H1 (cell line): ENCODE measurements at regions not wholly inside any gene's neighbourhood (a gene's known extent, or its start where the extent isn't known, plus 50 kb on each side); places are given as distances from the start of the nearest gene placed in this dataset.

Source experiments
- CTCF ChIA-PET: fragments of 300-600 bp; sonication (Branson Sonifier 250); formaldehyde crosslinking; loops from one replicate; lab custom pipeline; 2021; ENCODE audit not compliant: partially characterized antibody; lab: Charles Lee
- POLR2A ChIA-PET: fragments of 300-600 bp; sonication (Branson Sonifier 250); formaldehyde crosslinking; loops from one replicate; lab custom pipeline; 2021; ENCODE audit warnings: inconsistent platforms; ENCODE audit not compliant: partially characterized antibody; lab: Charles Lee
- DNase-seq, 2 experiments: peaks; one replicate each; pipeline versions ENCODE4 v3.0.0 to v3.0.0-alpha.2; 2010 to 2022; ENCODE audit warnings: low spot score in 2 of 2, low read depth in 1 of 2, mixed read lengths in 1 of 2
- FAIRE-seq: peaks from 2 replicates; lab custom pipeline; 2011; peaks lifted over from hg19 to GRCh38; lab: Jason Lieb, UNC
- H2AFZ ChIP-seq: 2 replicates; pipeline ENCODE4 v1.8.1; 2012; ENCODE audit warnings: low read length, inconsistent platforms
- H2AK5ac ChIP-seq: 2 replicates; pipeline ENCODE4 v1.6.1; 2013; ENCODE audit warnings: low read depth, low read length
- H2BK120ac ChIP-seq: replicated peaks from 2 replicates; pipeline ENCODE3; 2013; ENCODE audit warnings: low read depth, low read length, inconsistent platforms
- H2BK12ac ChIP-seq: 2 replicates; pipeline ENCODE4 v1.6.1; 2013; ENCODE audit warnings: low read depth, low read length
- H2BK15ac ChIP-seq: 2 replicates; pipeline ENCODE4 v1.6.1; 2013; ENCODE audit warnings: low read length
- H2BK20ac ChIP-seq: 2 replicates; pipeline ENCODE4 v1.6.1; 2013; ENCODE audit warnings: low read length
- H2BK5ac ChIP-seq: 2 replicates; pipeline ENCODE4 v1.6.1; 2013; ENCODE audit warnings: low read depth, low read length
- H3K14ac ChIP-seq: 2 replicates; pipeline ENCODE4 v1.6.1; 2013; ENCODE audit warnings: inconsistent platforms; ENCODE audit not compliant: insufficient read length
- H3K18ac ChIP-seq: 2 replicates; pipeline ENCODE4 v1.6.1; 2013; ENCODE audit warnings: low read length; ENCODE audit errors: extremely low read depth
- H3K23ac ChIP-seq: 2 replicates; pipeline ENCODE4 v1.6.1; 2013; ENCODE audit warnings: inconsistent platforms; ENCODE audit not compliant: insufficient read length
- H3K23me2 ChIP-seq: 2 replicates; pipeline ENCODE4 v1.6.1; 2013; ENCODE audit warnings: low read depth, low read length
- H3K27ac ChIP-seq: 2 replicates; pipeline ENCODE4 v1.6.1; 2011; ENCODE audit warnings: low read depth, low read length, inconsistent platforms
- H3K27me3 ChIP-seq, 4 experiments: replicated peaks in 1 of 4; 1 replicate in 1 of 4; 2 replicates in 3 of 4; pipeline versions ENCODE4 v1.6.1 to v1.8.1; 2011 to 2013; ENCODE audit warnings: low read length in 3 of 4, mild to moderate bottlenecking in 3 of 4, inconsistent platforms in 2 of 4, mixed read lengths in 2 of 4, moderate library complexity in 1 of 4; ENCODE audit not compliant: control insufficient read depth in 3 of 4, insufficient read depth in 3 of 4; ENCODE audit errors: extremely low read depth in 1 of 4
- H3K36me3 ChIP-seq, 4 experiments: 2 replicates each; pipeline versions ENCODE4 v1.6.1 to v1.8.1; 2011 to 2013; ENCODE audit warnings: mild to moderate bottlenecking in 4 of 4, low read length in 3 of 4, moderate library complexity in 2 of 4, control low read depth in 1 of 4, inconsistent platforms in 1 of 4; ENCODE audit not compliant: insufficient read depth in 4 of 4, control insufficient read depth in 2 of 4
- H3K4ac ChIP-seq: replicated peaks from 2 replicates; pipeline ENCODE3; 2013; ENCODE audit warnings: low read length, low read depth, mixed read lengths, inconsistent platforms; ENCODE audit not compliant: insufficient read length
- H3K4me1 ChIP-seq, 4 experiments: replicated peaks in 1 of 4; 1 replicate in 1 of 4; 2 replicates in 3 of 4; pipeline versions ENCODE4 v1.6.1 to v1.8.1; 2011 to 2013; ENCODE audit warnings: low read length in 3 of 4, inconsistent platforms in 2 of 4, mixed read lengths in 1 of 4; ENCODE audit not compliant: insufficient read depth in 4 of 4, control insufficient read depth in 3 of 4
- H3K4me2 ChIP-seq, 2 experiments: 2 replicates each; pipeline versions ENCODE4 v1.6.1 to v1.8.1; 2011 to 2013; ENCODE audit warnings: low read depth in 2 of 2, low read length in 2 of 2, control low read depth in 1 of 2, inconsistent platforms in 1 of 2, mild to moderate bottlenecking in 1 of 2; ENCODE audit not compliant: insufficient read depth in 1 of 2
- H3K4me3 ChIP-seq, 4 experiments: fragments of 200-600, 300-600 bp in 1 of 4; sonication (generic), shearing (Covaris generic), sonication (Bioruptor Twin) in 1 of 4; 2 replicates each; pipeline versions ENCODE4 v1.5.1 to v1.8.1; 2011 to 2016; ENCODE audit warnings: low read length in 4 of 4, low read depth in 3 of 4, control low read depth in 2 of 4, inconsistent platforms in 2 of 4, mild to moderate bottlenecking in 2 of 4, mixed read lengths in 1 of 4, moderate library complexity in 1 of 4; ENCODE audit not compliant: insufficient read depth in 2 of 4; ENCODE audit errors: extremely low read depth in 1 of 4
- H3K56ac ChIP-seq: replicated peaks from 2 replicates; pipeline ENCODE3; 2013; ENCODE audit warnings: low read depth, mild to moderate bottlenecking, mixed read lengths, low read length, inconsistent platforms; ENCODE audit not compliant: insufficient read length
- H3K79me1 ChIP-seq: 2 replicates; pipeline ENCODE4 v1.6.1; 2013; ENCODE audit warnings: low read depth, low read length, control low read depth
- H3K79me2 ChIP-seq, 2 experiments: 2 replicates each; pipeline versions ENCODE4 v1.6.1 to v1.8.1; 2012 to 2013; ENCODE audit warnings: low read length in 2 of 2, mild to moderate bottlenecking in 2 of 2, inconsistent platforms in 1 of 2; ENCODE audit not compliant: insufficient read depth in 2 of 2, control insufficient read depth in 1 of 2
- H3K9ac ChIP-seq, 4 experiments: replicated peaks in 1 of 4; 1 replicate in 1 of 4; 2 replicates in 3 of 4; pipeline versions ENCODE4 v1.6.1 to v1.8.1; 2011 to 2013; ENCODE audit warnings: low read depth in 3 of 4, low read length in 3 of 4, control low read depth in 2 of 4, mild to moderate bottlenecking in 2 of 4, moderate library complexity in 2 of 4, inconsistent platforms in 1 of 4; ENCODE audit errors: extremely low read depth in 1 of 4
- H3K9me3 ChIP-seq, 2 experiments: 2 replicates each; pipeline versions ENCODE4 v1.6.1 to v1.8.1; 2012 to 2013; ENCODE audit warnings: mild to moderate bottlenecking in 2 of 2, moderate library complexity in 2 of 2, control low read depth in 1 of 2, inconsistent platforms in 1 of 2, low read depth in 1 of 2, low read length in 1 of 2, mixed read lengths in 1 of 2; ENCODE audit not compliant: insufficient read depth in 2 of 2
- H4K20me1 ChIP-seq, 2 experiments: replicated peaks in 1 of 2; 2 replicates each; pipeline versions ENCODE3 to v1.8.1; 2011 to 2013; ENCODE audit warnings: inconsistent platforms in 2 of 2, low read length in 2 of 2, mild to moderate bottlenecking in 1 of 2; ENCODE audit not compliant: insufficient read depth in 2 of 2, control insufficient read depth in 1 of 2
- H4K5ac ChIP-seq: 2 replicates; pipeline ENCODE4 v1.6.1; 2013; ENCODE audit warnings: low read length, low read depth, mixed read lengths, inconsistent platforms; ENCODE audit not compliant: insufficient read length
- H4K8ac ChIP-seq: 2 replicates; pipeline ENCODE4 v1.8.0; 2013; ENCODE audit warnings: mild to moderate bottlenecking, moderate library complexity, low read length, inconsistent platforms; ENCODE audit not compliant: insufficient read depth; ENCODE audit errors: extremely low read depth
- H4K91ac ChIP-seq: replicated peaks from 2 replicates; pipeline ENCODE3; 2013; ENCODE audit warnings: low read length, mixed read lengths, inconsistent platforms; ENCODE audit not compliant: insufficient read length
- KDM5A ChIP-seq: fragments of 200-600 bp; IDR thresholded peaks from 2 replicates; pipeline ENCODE4 v1.7.1; 2012; ENCODE audit warnings: mild to moderate bottlenecking, low read length, inconsistent platforms, mixed read lengths
- POLR2A ChIP-seq, 2 experiments: IDR thresholded peaks; 1 replicate in 1 of 2; 2 replicates in 1 of 2; pipeline ENCODE4 v1.6.1; 2011; ENCODE audit warnings: low read depth in 2 of 2, low read length in 2 of 2, mild to moderate bottlenecking in 2 of 2; ENCODE audit errors: control extremely low read depth in 1 of 2
- TAF7 ChIP-seq: optimal IDR thresholded peaks from 2 replicates; pipeline ENCODE3; 2011; ENCODE audit warnings: low read depth, mild to moderate bottlenecking, inconsistent platforms, low read length, moderate library complexity, borderline replicate concordance
- WGBS, 2 experiments: shearing (Covaris generic) in 1 of 2; methylation state at CpG; one replicate each; pipeline versions ENCODE4 v1.1.6 to v1.1.7; 2013 to 2015; ENCODE audit warnings: low lambda C conversion rate in 2 of 2, mixed read lengths in 2 of 2, inconsistent platforms in 1 of 2, low coverage in 1 of 2, missing lambda C conversion rate in 1 of 2; ENCODE audit not compliant: insufficient replicate concordance in 2 of 2, insufficient coverage in 1 of 2, insufficient read length in 1 of 2; ENCODE audit errors: extremely low coverage in 1 of 2, missing lambda C conversion rate in 1 of 2; 5-methylcytosine and 5-hydroxymethylcytosine counted together

GRCh38 chr7:116327135-116327534, 116.8 kb downstream of the TES start:
- DNase-seq, result no peak
- no peak overlapping the region for H2BK5ac ChIP-seq
- H3K23me2 ChIP-seq, result no peaks in the 10 kb centered on the region
- no peak overlapping the region for H3K4me2 ChIP-seq
- no peaks in the 10 kb centered on the region for H3K79me2 ChIP-seq
- H3K18ac ChIP-seq, result no peak overlapping the region
- no peak overlapping the region for H3K27ac ChIP-seq
- CTCF ChIA-PET, result no interaction called here
- H4K5ac ChIP-seq, result no peak overlapping the region
- 93% methylated on average over 4 of the region's 4 CpGs; no CpG with 5 or more reads in 1 of the 2 experiments for WGBS, 2 experiments
- FAIRE-seq, result no peak
- no peak overlapping the region for H2AK5ac ChIP-seq
- POLR2A ChIA-PET, result no interaction called here
- no peaks in the 10 kb centered on the region for H3K36me3 ChIP-seq
- H3K79me1 ChIP-seq, result no peaks in the 10 kb centered on the region
- H4K8ac ChIP-seq, result no peak overlapping the region
- H3K23ac ChIP-seq, result no peak overlapping the region
- H3K4ac ChIP-seq, result no peak overlapping the region
- H4K91ac ChIP-seq, result no peak overlapping the region
- H3K56ac ChIP-seq, result no peak overlapping the region
- no peak overlapping the region for H3K9ac ChIP-seq
- no peak overlapping the region for H2BK120ac ChIP-seq
- H4K20me1 ChIP-seq, result no peaks in the 10 kb centered on the region
- no peak overlapping the region for H2BK12ac ChIP-seq
- TF ChIP-seq POLR2A (IDR thresholded peaks at IDR 0.05; ENCODE audit: control extremely low read depth in 1 of 2, low read depth in 2 of 2, low read length in 2 of 2), result no peak
- no peak for TF ChIP-seq KDM5A
- TF ChIP-seq TAF7, result no peak
- no peaks in the 10 kb centered on the region for H3K9me3 ChIP-seq
- H2AFZ ChIP-seq, result no peak overlapping the region
- no peak overlapping the region for H2BK20ac ChIP-seq
- H3K27me3 ChIP-seq, result no peaks in the 10 kb centered on the region
- H3K4me3 ChIP-seq, result no peak overlapping the region
- no peak overlapping the region for H3K14ac ChIP-seq
- no peak overlapping the region for H2BK15ac ChIP-seq
- peaks cover 0 to 2% (median 0%) of the 10 kb centered on the region in 4 experiments; a peak in 1 of 7 replicates for H3K4me1 ChIP-seq
